HG03460 (cell line): ENCODE measurements at regions not wholly inside any gene's neighbourhood (a gene's known extent, or its start where the extent isn't known, plus 50 kb on each side); places are given as distances from the start of the nearest gene placed in this dataset.

Source experiments
- ATAC-seq: cut with Tn5 transposase; IDR thresholded peaks from one replicate; pipeline ENCODE4 v1.9.1; 2021; ENCODE audit not compliant: unreplicated experiment

DNA sequence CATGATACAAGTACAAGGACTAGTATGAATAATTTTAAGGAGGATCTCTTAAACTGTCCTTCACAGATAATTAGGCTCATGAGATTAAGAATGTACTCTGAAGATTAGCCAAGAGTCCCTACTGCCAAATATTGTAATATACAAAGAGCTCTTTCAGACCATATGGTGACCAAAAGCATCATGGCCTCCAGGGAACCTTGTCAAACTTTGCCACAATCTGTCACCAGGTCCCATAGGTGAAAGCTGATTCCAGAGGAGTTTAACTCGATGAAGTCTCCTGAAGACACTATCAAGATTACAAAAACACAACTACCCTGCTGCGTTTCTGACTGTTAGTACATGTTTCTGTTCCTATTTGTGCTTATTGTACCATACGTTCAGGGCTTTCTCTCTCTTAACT is 395.4 kb upstream of the ITGA1 start:
- ATAC-seq: no peak

DNA sequence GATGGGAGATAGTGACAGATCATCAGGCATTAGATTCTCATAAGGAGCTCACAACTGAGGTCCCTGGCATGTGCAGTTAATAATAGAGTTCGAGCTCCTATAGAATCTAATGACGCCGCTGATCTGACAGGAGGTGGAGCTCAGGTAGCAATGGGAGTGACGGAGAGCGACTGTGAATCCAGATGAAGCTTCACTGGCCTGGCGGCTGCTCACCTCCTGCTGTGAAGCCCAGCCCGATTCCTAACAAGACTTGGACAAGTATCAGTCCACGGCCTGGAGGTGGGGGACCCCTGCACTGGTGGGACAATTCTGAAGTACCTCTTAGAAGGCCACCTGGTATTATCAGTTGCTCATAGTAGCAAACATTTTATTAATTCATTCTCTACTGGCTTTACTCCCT is 377.9 kb upstream of the ITGA1 start:
- no peak for ATAC-seq

DNA sequence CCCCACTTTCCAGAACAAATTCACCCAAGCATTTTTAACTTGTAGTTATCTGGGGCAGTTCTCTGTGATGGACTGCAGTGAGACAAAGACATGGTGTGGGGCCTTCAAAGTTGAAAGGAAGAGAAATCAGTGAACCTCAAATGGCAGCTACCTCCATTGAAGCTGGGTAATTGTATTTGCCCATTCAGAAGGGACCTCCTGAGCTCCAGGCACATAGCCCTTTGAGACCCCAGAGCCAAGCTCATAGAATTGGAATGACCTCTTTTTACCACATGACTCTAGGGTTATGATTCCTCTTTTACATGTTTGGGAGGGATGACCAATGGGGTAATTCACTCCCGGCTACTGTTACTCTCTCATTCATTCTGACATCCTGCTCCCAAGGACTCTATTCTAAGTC is 368.4 kb upstream of the ITGA1 start:
- ATAC-seq: no peak

DNA sequence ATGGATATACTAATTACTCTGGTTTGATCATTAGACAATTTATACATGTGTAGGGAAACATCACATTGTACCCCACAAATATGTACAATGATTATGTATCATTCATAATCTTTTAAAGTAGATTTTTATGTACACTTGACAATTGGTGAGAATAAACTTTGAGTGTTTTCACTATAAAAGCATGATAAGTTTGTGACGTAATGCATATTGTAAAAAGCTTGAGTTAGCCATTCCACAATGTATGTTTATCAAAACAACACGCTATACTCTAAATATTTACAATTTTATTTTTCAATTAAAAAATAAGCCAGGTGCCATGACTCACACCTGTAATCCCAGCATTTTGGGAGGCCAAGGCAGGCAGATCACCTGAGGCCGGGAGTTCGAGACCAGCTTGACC is 360.1 kb upstream of the ITGA1 start:
- ATAC-seq: no peak

DNA sequence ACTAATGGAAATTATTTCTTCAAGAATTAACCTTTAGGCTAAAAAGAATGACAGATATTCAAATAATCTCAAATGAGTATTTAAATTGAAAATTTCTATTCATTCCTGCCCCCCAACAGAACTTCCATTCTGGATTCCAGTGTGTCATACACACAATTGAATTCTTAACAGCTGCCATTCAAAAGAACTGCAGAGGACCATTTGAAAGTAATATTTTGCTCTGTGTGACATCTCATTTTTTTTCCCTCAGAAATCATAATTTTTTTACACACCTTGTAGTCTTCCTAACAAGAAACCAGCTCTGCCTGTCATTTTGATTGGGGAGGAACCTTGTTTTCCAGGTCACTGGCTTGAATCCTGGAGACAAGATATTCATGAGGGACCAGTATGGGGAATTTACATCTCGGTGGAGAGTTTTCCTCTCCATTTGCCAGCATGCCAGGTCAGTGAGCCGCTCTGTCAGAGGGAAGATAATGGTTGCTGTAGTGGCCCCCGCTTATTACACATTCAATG is 358.7 kb upstream of the ITGA1 start:
- ATAC-seq: no peak

DNA sequence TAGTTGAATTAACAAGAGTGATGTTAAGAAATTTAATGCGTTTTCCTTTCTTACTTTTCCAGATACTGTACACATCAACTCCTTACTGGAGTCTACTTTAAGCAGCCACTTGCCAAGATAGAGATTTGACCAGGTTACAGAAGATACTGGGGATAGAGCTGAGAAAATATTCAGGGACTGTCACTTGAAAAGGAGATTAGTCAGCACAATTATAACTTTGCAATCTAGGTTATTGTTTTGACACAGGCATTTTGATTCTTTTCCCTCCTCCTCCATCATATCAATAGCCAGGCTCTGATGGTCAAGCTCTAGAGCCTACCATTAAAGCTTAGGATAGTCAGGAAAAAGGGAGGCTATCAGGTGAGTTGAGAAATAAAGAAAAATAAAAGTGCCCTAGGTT is 345.9 kb upstream of the ITGA1 start:
- ATAC-seq: no peak

DNA sequence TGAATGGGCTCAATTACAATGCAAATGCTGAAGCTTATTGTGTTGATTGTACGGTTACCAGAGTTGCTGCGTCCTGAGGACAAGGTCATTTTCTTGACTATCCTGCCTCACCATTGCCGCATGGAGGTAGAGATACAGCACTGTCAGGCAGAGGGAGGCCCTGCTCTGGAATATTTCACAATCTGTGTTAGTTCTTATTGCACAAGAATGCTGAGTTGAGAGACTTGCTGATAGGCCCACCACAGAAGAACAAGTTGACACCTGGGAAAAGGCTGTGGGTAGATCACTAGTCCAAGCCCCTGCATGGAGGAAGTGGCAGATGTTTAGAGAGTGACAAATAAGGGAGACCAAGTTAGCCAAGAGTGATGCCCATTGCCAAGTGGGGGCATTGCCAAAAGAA is 344.5 kb upstream of the ITGA1 start:
- ATAC-seq: no peak

DNA sequence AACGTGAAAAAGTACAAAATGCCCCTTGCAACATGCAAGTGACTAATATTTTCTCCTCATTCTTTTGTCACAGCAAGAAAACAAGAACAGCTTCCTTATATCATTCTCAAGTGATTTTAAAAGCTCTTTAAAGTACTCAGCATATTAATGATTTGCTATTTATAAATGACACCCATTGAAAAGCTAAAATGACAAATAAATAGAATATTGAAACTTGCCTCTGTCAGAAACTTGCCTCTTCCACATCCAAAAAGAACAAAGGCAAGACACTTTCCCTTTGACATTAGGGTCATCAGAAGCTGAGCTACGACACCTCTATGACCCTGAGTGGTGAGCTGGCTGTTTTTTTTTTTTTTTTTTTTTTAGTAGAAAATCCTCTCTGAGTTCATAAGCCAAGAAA is 339.6 kb upstream of the ITGA1 start:
- ATAC-seq: no peak

DNA sequence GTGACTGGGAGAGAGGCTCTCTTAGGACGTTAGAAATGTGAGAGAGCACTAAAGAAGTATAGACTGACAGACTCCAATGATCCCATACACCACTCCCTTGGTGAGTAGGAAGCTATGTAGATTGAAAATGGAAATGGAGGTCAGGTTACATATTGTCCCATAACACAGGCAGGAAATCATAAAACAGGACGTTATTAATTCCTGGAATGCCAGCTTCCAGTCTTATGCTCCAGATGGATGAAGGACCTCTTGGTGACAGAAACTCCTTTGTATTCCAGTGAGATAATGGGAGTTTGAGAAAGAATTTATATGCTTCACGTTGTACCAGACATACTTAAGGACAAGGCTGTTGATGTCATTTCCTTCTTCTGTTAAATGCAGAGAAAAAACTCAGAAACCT is 338.2 kb upstream of the ITGA1 start:
- no peak for ATAC-seq

DNA sequence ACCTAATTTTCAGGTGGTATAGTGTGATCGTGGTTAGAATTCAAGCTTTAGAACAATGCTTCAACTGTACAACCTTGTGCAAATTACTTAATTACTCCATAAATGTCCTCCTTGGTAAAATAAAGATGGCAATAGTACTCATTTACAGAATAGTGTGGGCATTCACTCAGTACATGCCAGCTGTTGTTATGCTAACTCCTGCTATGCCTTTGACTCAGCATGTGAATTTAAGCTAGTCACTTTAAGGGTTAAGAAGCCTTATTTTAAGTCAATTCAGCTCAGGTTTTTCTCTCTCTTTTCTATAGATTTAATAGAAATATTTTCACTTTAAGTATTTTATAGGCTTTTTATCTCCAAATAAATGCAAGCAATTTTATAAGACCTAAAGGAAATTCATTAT is 335.6 kb upstream of the ITGA1 start:
- ATAC-seq: no peak

DNA sequence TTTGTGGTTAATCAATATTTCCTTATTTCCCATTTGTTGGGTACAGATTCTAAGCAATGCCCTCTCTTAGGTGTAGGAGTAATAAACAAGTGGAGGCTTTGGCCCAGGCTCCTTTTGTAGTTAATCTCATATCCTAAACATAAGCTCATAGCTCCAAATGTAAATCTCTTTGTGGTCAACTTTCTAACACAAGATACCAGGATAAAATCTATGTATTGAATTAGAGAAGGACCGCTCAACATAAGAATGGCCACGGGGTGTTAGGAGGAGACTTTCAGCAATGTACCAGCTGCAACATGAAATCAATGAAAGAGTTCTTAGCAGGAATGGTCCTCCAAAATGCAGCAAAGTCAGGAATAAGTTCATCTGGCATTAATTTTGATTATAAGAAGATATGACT is 334.5 kb upstream of the ITGA1 start:
- no peak for ATAC-seq

DNA sequence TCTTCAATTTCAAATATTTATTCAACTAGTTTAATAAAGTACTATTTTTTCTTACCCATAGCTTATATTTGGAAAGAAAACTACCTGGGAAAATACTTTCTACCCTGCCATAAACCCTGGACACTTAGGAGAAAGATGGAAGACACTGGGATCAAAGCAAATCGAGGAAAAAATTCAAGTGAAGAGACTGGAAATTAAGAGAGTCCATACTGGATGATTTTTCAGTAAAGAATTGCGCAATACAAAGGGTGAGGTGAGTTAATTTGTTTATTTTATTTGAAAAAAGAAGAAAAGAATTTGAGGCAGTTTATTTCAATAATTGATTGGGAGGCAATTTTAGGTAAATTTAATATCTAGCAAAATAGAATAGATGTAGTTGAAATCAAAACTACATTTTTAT is 331.8 kb upstream of the ITGA1 start:
- ATAC-seq: no peak

DNA sequence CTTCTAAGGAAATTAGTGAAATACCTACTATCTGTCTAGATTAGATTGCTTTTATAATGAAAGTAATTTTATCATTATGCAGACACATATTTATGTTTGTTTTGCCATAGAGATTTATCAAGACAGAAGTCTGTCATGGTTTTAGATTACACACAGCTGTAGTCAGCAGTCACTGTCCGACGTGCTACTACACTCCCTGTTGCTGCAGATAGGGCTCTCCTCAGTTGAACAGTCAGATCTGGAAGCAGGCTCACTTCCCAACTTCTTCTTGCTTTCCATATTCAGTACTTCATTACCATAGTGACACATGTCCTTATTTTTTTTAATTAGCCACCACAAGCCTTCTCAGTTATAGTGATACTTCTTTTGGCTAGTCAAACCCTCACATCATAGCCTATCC is 329.9 kb upstream of the ITGA1 start:
- no peak for ATAC-seq

DNA sequence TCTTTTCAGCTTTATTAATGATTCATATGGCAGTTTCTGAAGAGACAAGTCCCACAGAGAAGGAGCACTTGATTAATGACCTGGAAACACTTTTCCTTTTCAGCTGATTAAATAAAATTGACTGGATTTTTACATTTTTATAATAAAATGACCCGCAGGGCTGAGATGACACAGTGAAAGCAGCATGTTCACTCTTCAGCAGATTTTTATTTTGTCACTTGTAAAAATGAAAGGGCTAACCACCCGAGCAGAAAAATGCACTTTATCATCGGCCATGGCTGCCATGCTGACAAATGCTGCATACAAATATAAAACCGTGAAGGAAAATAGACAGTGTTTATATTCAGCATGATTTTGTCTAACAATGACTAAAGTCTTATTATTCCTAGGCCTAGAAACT is 321.6 kb upstream of the ITGA1 start:
- no peak for ATAC-seq

DNA sequence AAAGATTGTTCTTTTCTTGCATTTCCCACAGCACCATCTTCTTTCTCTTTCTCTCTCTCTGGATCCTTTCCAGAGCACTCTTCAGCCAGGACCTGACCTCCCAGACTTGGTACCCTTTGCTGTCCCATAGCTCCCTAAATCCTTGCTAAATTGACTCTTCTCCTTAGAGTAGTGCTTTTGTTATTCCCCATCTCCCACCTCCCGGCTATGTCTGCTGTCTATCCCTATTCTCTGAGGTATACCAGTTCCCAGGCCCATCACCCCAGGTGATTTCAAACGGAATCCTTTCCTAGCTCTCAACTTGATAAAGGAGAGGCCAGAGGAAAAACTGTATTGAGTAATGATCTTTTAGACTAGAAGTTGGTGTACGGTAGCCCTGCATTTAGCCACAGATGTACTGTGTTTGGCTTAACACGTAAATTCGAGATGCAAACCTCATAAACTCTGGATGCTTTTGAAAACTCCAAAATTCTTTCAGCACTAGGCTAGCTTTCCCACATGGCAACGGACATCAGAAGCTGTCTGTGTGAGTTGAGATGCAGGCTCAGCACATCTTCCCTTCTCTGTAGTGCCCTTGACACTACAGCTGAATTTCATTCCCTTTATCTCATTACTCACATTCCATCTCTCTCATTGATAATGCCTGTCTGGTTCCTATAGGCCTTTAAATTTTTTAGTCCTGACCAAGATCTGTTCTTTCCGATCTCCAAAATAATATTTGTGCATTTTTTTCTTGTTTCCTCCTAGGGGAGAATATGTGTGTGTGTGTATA is 320.8 kb upstream of the ITGA1 start:
- no peak for ATAC-seq

DNA sequence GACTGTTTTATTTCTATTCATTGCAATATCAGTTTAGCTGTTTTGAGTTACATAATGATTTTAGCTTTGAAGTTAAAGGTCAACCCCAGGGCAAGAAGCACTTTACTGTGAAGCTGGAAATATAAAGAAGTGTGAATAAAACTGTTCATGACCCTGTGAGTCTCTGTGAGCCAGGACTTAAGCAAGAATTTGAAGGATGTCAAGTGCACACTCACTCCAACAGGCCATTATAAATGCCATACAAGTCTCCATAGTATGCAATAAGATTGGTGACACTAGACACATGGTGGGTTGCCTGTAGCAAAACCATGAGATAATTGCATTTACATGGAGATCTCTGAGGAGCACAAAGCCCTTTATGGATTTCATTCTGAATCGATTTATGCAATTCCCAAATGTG is 318.7 kb upstream of the ITGA1 start:
- ATAC-seq: no peak

DNA sequence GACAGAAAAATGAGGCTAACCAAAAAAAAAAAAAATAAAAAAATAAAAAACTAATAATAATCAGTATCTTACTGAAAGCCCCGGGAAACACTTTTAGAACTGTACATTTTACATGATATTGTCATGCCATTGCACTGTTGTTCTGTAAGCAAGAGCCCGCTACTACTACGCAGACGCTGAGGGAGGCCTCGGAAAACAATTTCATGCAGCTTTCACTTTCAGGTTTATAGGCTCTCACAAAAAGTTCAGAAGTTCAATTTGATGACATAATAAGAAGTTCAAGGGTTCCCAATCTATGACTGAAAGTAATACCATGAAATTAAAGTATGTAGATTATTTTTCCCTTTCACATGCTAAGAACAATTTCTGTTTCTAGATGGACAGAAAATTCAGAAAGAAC is 318.3 kb upstream of the ITGA1 start:
- no peak for ATAC-seq

DNA sequence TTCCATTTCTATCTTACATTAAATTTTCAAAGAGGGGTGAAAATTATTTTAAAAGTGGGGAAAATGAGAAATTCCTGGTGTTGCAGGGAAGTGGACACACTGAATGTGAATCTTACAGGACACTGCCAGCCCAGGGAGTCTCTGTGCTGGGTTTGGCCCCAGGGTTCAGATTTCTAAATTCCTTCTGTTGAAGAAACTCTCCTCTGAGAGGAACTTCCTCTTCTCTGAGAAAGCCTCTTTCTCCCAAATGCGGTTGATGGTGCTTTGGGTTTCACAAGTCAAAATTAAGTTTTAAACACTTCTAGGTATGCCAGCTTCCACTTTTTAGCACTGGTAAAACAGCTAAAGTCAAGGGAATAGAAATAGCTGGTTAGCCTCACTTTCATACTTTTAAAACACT is 317.9 kb upstream of the ITGA1 start:
- ATAC-seq: no peak

DNA sequence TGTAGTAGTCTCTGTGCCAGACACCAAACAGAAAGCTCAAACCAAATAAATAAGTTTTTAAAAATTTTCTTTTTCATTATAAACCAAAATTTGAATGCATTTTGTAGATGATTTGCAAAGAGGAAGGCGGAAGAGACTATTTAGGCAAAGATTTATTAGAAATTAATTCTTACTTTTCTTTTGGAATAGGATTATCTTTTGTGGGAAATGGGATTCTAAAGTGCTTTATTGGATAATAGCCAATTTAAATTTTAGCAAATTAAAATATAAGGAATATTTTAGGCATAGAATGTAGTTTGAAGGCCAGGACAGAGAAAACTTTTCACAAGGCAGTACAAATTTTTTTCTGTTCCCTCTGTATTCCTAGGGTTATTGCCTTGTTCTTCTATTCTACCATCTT is 311.4 kb upstream of the ITGA1 start:
- ATAC-seq: no peak

DNA sequence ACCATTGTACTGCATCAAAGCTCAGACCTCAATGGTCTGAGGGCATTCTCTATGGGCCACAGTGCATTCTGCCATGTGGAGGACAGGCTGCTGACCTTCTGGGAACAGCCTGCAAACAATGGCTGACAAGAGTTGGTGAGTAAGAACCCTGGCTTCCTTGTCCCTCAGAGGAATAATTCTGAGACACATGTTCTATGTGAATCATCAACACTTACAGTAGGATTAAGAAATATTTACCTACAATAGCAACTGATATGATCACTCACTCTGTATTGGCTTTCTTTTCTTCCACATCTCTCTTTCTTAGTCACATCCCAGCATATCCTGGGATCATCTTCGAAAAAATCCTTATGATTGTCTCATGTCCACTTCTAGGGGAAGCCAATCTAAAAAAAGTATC is 306.5 kb upstream of the ITGA1 start:
- no peak for ATAC-seq

DNA sequence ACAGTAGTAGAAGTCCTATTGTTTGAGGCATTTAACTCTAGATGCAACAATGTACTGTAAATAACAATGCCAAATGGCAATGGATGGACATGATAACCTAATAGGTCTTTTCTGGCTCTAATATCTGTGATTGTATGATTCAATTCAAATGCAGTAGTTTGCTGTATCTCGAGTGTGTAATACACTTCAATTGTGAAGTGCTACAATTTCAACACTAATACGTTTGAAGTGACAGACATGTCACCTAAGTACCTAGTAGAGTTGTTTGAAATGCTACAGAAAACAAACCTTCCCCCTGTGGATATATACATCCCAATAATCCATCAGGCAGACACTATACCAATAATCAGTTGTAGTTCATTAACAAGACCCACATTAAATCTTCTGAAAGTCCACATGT is 305.9 kb upstream of the ITGA1 start:
- ATAC-seq: no peak

DNA sequence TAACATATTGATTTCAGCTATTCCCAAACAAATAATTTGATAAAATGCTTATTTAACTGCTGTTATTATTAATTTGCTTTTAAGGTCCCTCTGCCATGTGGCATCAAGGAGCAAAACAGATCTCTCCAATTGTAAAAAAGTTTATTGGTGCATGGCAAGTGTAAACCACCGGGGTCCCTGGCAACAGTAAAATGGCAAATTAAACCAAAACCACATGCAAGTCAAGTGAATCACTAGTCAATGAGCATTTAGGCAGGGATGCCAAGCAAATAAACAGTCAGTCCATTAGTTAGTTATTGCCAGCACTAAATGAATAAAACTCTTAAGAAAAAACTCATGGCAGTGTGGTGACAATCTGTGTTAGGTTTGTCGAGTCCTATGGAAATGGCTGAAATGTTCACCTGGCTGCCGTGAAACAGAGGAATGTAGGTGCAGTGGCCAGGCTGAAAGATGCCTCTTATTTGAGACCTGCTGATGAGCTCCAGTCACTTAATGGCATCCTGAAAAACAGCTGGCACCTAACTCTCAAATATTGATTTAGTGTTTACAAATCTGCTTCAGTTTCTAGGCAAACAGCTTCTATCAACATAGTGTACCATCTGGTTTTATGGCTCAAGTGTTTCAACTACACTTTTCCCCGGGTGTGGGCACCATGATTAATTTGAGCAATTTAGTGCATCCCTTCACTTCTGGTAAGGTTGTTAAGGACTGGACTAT is 296.5 kb upstream of the ITGA1 start:
- no peak for ATAC-seq

DNA sequence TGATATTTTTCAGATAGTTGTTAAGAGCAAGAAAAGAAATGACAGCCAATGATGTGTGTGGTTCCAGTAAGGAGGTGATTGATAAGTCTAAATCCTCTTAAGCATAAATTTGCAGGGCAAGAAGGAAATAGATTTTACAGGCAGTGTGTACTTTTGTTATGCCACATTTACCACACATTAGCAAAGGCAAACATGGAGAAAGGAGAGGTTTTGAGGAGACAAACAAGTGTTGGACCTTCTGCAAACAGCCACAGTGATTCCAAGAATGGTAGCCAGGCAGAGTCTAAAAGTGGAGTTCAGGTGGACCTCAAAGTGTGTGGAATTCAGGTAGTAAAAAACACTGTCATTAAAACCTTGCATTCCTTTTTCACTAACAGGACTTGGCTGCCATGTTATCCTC is 295.9 kb upstream of the ITGA1 start:
- no peak for ATAC-seq
